ENCODE measurements at regions not wholly inside any gene's neighbourhood (a gene's known extent, or its start where the extent isn't known, plus 50 kb on each side); places are given as distances from the start of the nearest gene placed in this dataset.

GRCh38 chr1:234960722-234961455 is 167.7 kb downstream of the TOMM20 start (continued):
- TF ChIP-seq HMGXB4 (CRISPR knock-in tag; IDR thresholded peaks at IDR 0.05; ENCODE audit: borderline replicate concordance in 1 of 2, low read depth in 1 of 2), result peak; percentile 22 to 72; a peak in 3 of 4 replicates
- TF ChIP-seq, protein P1, sequence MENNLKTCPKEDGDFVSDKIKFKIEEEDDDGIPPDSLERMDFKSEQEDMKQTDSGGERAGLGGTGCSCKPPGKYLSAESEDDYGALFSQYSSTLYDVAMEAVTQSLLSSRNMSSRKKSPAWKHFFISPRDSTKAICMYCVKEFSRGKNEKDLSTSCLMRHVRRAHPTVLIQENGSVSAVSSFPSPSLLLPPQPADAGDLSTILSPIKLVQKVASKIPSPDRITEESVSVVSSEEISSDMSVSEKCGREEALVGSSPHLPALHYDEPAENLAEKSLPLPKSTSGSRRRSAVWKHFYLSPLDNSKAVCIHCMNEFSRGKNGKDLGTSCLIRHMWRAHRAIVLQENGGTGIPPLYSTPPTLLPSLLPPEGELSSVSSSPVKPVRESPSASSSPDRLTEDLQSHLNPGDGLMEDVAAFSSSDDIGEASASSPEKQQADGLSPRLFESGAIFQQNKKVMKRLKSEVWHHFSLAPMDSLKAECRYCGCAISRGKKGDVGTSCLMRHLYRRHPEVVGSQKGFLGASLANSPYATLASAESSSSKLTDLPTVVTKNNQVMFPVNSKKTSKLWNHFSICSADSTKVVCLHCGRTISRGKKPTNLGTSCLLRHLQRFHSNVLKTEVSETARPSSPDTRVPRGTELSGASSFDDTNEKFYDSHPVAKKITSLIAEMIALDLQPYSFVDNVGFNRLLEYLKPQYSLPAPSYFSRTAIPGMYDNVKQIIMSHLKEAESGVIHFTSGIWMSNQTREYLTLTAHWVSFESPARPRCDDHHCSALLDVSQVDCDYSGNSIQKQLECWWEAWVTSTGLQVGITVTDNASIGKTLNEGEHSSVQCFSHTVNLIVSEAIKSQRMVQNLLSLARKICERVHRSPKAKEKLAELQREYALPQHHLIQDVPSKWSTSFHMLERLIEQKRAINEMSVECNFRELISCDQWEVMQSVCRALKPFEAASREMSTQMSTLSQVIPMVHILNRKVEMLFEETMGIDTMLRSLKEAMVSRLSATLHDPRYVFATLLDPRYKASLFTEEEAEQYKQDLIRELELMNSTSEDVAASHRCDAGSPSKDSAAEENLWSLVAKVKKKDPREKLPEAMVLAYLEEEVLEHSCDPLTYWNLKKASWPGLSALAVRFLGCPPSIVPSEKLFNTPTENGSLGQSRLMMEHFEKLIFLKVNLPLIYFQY (CRISPR knock-in tag; IDR thresholded peaks at IDR 0.05; ENCODE audit: borderline replicate concordance), result peak; percentile 68; the same call in 1 of the 2 replicates
- 0 out of 2 replicates have a peak, but pooled peaks have one; percentile 82 for TF ChIP-seq ZNF350 (CRISPR knock-in tag; IDR thresholded peaks at IDR 0.05; ENCODE audit: borderline replicate concordance, low read depth)
- peak; percentile 82 for TF ChIP-seq DPF2 (CRISPR knock-in tag; IDR thresholded peaks at IDR 0.05; ENCODE audit: borderline replicate concordance, low read depth)
- TF ChIP-seq, protein P2, sequence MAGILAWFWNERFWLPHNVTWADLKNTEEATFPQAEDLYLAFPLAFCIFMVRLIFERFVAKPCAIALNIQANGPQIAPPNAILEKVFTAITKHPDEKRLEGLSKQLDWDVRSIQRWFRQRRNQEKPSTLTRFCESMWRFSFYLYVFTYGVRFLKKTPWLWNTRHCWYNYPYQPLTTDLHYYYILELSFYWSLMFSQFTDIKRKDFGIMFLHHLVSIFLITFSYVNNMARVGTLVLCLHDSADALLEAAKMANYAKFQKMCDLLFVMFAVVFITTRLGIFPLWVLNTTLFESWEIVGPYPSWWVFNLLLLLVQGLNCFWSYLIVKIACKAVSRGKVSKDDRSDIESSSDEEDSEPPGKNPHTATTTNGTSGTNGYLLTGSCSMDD (CRISPR knock-in tag; IDR thresholded peaks at IDR 0.05), result no peak
- TF ChIP-seq ZNF230 (CRISPR knock-in tag; IDR thresholded peaks at IDR 0.05), result peak; percentile 59; the same call in 1 of the 2 replicates
- no peak for TF ChIP-seq IRX3 (CRISPR knock-in tag; IDR thresholded peaks at IDR 0.05; ENCODE audit: borderline replicate concordance, low read depth)
- no peak for TF ChIP-seq FOXM1 (CRISPR knock-in tag; IDR thresholded peaks at IDR 0.05)
- TF ChIP-seq, protein P3, sequence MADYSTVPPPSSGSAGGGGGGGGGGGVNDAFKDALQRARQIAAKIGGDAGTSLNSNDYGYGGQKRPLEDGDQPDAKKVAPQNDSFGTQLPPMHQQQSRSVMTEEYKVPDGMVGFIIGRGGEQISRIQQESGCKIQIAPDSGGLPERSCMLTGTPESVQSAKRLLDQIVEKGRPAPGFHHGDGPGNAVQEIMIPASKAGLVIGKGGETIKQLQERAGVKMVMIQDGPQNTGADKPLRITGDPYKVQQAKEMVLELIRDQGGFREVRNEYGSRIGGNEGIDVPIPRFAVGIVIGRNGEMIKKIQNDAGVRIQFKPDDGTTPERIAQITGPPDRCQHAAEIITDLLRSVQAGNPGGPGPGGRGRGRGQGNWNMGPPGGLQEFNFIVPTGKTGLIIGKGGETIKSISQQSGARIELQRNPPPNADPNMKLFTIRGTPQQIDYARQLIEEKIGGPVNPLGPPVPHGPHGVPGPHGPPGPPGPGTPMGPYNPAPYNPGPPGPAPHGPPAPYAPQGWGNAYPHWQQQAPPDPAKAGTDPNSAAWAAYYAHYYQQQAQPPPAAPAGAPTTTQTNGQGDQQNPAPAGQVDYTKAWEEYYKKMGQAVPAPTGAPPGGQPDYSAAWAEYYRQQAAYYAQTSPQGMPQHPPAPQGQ (CRISPR knock-in tag; IDR thresholded peaks at IDR 0.05; ENCODE audit: borderline replicate concordance), result peak; percentile 68; the same call in 1 of the 2 replicates
- peak; percentile 77 for TF ChIP-seq NCOR1 (IDR thresholded peaks at IDR 0.05; ENCODE audit: borderline replicate concordance, low read length)
- no peak for TF ChIP-seq ZNF207 (IDR thresholded peaks at IDR 0.05; ENCODE audit: borderline replicate concordance)
- TF ChIP-seq ZNF772 (CRISPR knock-in tag; IDR thresholded peaks at IDR 0.05), result 0 out of 2 replicates have a peak, but pooled peaks have one; percentile 42
- peak; percentile 53 to 65; a peak in 2 of 4 replicates for TF ChIP-seq POLR2A (IDR thresholded peaks at IDR 0.05; ENCODE audit: insufficient read depth in 1 of 2, low read depth in 2 of 2, low read length in 2 of 2)
- peak; percentile 72 for TF ChIP-seq THAP11 (CRISPR knock-in tag; IDR thresholded peaks at IDR 0.05)
- no peak for TF ChIP-seq RORA (CRISPR knock-in tag; IDR thresholded peaks at IDR 0.05)
- no peak for TF ChIP-seq ZNF468 (CRISPR knock-in tag; IDR thresholded peaks at IDR 0.05)
- no peak for TF ChIP-seq ATAD3A (CRISPR knock-in tag; IDR thresholded peaks at IDR 0.05)
- no peak for TF ChIP-seq ZNF282 (IDR thresholded peaks at IDR 0.05; ENCODE audit: partially characterized antibody)
- TF ChIP-seq ZNF292 (CRISPR knock-in tag; IDR thresholded peaks at IDR 0.05; ENCODE audit: borderline replicate concordance, low read depth), result peak; percentile 61; the same call in 1 of the 2 replicates
- TF ChIP-seq ZNF317 (CRISPR knock-in tag; IDR thresholded peaks at IDR 0.05), result peak; percentile 81
- TF ChIP-seq ZMYM3 (CRISPR knock-in tag; IDR thresholded peaks at IDR 0.05), result peak; percentile 54; the same call in 1 of the 2 replicates
